GM10266 (cell line): ENCODE measurements at regions not wholly inside any gene's neighbourhood (a gene's known extent, or its start where the extent isn't known, plus 50 kb on each side); places are given as distances from the start of the nearest gene placed in this dataset.

Source experiments
- DNase-seq: peaks from one replicate; pipeline ENCODE4 v3.0.0; 2012; ENCODE audit errors: extremely low spot score
- TF ChIP-seq, protein P1 (sequence below): IDR thresholded peaks from 2 replicates; pipeline ENCODE4 v1.5.1; 2012; ENCODE audit warnings: mild to moderate bottlenecking, low read depth; ENCODE audit not compliant: control insufficient read depth, insufficient read depth; ENCODE audit errors: missing control alignments

DNA sequence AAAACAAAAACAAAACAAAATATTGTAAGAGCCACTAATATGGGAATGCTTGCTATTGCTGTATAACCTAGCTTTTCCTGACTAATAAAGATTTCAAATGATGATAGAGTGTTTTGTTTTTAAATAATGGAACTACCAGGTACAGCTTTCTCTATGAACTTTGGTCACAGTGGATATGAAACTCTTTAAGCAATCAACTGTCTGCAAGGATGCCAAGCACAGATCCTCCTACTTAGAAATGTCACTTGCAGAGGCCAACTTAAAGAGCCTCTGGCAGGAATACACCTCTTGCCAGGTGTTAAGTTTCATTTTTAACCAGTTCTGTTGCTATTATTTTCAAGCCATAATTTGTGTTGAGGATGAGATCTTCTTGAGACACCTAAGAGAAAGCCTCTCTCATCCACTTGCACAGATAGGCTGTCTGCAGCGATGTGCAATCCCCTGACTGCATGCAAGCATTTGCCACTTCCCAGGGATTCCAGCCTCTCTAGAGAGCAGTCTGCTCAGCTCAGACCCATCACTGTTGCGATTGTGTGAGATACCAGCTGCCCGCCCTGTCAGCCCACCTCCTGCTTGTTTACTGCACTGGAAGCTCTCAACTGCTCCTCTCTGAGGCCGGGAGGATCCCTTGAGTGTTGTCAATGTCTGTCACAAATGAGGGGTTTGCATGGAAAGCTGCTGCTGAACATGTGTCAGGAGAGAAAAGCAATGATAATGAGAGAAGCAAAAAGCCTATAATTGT, 86.1 kb upstream of the SCG2 start:
- DNase-seq: no peak
- TF ChIP-seq, protein P1, sequence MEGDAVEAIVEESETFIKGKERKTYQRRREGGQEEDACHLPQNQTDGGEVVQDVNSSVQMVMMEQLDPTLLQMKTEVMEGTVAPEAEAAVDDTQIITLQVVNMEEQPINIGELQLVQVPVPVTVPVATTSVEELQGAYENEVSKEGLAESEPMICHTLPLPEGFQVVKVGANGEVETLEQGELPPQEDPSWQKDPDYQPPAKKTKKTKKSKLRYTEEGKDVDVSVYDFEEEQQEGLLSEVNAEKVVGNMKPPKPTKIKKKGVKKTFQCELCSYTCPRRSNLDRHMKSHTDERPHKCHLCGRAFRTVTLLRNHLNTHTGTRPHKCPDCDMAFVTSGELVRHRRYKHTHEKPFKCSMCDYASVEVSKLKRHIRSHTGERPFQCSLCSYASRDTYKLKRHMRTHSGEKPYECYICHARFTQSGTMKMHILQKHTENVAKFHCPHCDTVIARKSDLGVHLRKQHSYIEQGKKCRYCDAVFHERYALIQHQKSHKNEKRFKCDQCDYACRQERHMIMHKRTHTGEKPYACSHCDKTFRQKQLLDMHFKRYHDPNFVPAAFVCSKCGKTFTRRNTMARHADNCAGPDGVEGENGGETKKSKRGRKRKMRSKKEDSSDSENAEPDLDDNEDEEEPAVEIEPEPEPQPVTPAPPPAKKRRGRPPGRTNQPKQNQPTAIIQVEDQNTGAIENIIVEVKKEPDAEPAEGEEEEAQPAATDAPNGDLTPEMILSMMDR: no peak

DNA sequence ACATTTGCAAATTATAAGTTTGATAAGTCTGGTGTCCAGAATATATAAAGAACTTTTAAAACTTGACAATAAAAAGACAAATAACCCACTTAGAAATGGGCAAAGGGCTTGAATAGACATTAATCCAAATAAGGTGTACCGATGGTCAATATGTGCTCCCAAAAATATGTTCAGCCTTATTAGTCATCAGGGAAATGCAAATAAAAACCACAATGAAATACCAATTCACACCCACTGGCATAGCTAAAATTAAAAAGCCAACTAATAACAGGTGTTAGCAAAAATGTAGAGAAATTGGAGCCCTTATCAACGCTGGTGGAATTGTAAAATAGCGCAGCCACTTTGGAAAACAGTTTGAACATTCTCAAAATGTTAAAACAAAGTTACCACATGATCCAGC, 79.0 kb upstream of the SCG2 start:
- DNase-seq: no peak
- TF ChIP-seq, protein P1: no peak

DNA sequence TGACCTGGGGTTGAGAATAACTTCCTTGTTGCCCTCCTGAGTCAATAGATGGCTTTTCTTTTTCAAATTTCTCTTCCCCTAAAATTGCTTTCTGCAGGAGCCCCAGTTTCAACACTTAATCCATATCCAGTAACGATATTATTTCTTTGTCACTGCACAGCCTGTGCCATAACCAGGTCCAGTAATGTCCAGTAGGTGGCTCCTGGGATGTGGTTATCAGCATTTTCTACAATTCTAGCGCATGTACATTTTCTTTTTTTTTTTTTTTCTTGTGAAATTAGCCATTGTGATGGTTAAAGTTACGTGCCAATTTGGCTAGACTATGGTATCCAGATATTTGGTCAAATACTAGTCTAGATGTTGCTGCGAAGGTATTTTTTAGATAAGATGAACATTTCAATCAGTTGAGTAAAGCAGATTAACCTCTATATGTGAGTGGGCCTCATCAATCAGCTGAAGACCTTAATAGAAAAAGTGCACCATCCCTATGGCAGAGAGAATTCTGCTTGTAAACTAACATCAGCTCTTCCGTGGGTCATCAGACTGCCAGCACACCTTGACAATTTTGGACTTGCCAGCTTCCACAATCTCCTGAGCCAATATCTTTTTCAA, 72.9 kb upstream of the SCG2 start:
- TF ChIP-seq, protein P1: peak; percentile 33
- no peak for DNase-seq

DNA sequence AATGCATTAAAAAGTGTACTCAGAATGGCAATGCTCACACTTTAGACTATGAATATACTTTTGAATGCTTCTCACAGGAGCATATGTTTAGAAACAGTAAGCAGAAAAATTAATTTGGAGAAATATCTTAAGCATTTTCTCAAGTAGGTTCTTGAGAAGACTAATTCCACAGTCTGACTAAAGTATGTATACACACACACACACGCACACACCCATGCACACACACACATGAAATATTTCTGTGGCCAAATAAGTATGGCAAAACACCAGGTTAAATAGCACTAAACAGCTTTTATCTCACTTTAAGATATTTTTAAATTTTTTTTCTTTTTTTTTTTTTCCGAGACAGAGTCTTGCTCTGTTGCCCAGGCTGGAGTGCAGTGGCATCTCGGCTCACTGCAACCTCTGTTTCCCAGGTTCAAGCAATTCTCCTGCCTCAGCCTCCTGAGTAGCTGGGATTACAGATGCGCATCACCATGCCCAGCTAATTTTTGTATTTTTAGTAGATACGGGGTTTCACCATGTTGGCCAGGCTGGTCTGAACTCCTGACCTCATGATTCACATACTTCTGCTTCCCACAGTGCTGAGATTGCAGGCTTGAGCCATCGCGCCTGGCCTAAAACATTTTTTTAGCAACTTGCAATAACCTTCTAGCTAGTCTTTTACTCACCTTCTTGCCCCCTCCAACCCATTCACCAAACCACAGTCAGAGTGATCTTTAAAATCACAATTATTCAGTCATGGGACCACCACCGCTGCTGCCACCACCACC, 67.5 kb upstream of the SCG2 start:
- DNase-seq: no peak

DNA sequence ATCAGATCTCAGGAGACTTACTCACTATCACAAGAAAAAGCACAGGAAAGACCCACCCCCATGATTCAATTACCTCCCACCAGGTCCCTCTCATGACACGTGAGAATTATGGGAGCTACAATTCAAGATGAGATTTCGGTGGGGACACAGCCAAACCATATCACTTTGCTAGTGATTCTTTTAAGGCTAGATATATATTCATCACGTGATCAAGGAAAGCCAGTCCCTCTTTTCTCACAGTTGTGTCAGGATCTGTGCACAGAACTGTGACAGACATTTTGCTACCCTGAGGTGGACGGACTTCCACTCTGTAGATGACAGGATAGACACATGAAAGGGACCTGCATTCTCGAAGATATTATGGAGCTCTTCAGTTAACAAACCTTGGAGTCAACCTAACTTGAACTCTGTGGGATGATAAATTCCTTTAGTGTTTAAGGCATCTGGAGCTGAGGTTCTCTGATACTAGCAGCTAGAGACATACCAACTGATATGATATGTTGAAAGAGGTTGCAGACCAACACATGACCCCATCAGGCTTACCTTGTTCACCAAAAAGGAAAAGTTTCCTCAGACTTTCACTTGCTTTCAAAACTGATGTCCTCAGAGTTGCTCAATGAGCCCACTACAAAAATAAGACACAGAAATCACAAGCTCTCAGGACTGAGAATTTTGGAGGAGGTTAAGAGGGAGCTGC, 66.3 kb upstream of the SCG2 start:
- no peak for DNase-seq
- TF ChIP-seq, protein P1: no peak

More for the DNA sequence above, 67.5 kb upstream of the SCG2 start:
- TF ChIP-seq, protein P1: no peak

DNA sequence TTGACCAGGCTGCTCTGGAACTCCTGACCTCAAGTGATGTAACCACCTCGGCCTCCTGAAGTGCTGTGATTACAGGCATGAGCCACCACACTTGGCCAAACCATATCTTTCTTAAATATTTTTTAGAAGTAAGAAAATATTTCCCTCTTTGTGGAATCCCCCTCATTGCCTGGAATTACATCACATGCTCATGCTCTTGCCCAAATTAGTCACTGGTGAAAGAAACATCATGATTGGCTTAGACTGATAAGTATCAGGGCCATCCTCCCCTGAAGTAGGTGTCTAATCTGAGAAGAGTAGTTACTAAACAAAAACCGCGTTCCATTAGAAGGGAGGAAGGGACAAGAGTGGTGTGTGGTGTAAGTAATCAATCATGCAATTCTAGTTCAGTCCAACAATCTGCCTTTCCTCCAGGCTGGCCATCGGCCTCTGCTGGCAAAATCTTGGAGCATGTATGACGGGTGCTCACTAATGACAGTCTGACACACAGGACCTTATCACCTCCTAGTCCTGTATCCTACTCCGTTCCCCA, 52.3 kb upstream of the SCG2 start:
- no peak for DNase-seq
- TF ChIP-seq, protein P1: no peak
